GM18868 (cell line): ENCODE measurements at regions not wholly inside any gene's neighbourhood (a gene's known extent, or its start where the extent isn't known, plus 50 kb on each side); places are given as distances from the start of the nearest gene placed in this dataset.

Experiments
- ATAC-seq: cut with Tn5 transposase; IDR thresholded peaks from one replicate; pipeline ENCODE4 v1.9.1; 2021; ENCODE audit warnings: mild to moderate bottlenecking, moderate library complexity; ENCODE audit not compliant: unreplicated experiment

GRCh38 chr18:46425511-46425910, 231.5 kb downstream of the LOXHD1 start:
- ATAC-seq: no peak

GRCh38 chr18:46426021-46426678, 230.9 kb downstream of the LOXHD1 start:
- ATAC-seq: no peak

- no peak for ATAC-seq
These were observed 230.4 kb downstream of the LOXHD1 start for GRCh38 chr18:46426679-46427047.
